ENCODE measurements at regions not wholly inside any gene's neighbourhood (a gene's known extent, or its start where the extent isn't known, plus 50 kb on each side); places are given as distances from the start of the nearest gene placed in this dataset.

- POLR2A ChIA-PET: no interaction called here
- DNase-seq (ENCODE audit: low read depth, low spot score): no peak
- CTCF ChIA-PET: no interaction called here
- no peak for TF ChIP-seq CTCF (IDR thresholded peaks at IDR 0.05; ENCODE audit: insufficient read depth, low read length, missing control alignments)
- no peak overlapping the region for H3K4me3 ChIP-seq (ENCODE audit: low read depth, low read length)
These were observed 99.7 kb upstream of the LRRC3B start for GRCh38 chr3:26522919-26523318.

- ChIA-PET CTCF (no interaction called here), POLR2A (no interaction called here)
- DNase-seq (ENCODE audit: low read depth, low spot score): no peak
- TF ChIP-seq CTCF (IDR thresholded peaks at IDR 0.05; ENCODE audit: insufficient read depth, low read length, missing control alignments): no peak
- no peak overlapping the region for H3K4me3 ChIP-seq (ENCODE audit: low read depth, low read length)
These were observed 97.6 kb upstream of the LRRC3B start for GRCh38 chr3:26525013-26525412.

- TF ChIP-seq CTCF (IDR thresholded peaks at IDR 0.05; ENCODE audit: insufficient read depth, low read length, missing control alignments): no peak
- ChIA-PET CTCF (no interaction called here), POLR2A (no interaction called here)
- H3K4me3 ChIP-seq (ENCODE audit: low read depth, low read length): no peak overlapping the region
- no peak for DNase-seq (ENCODE audit: low read depth, low spot score)
These were observed 87.4 kb upstream of the LRRC3B start for GRCh38 chr3:26535151-26535550.

- H3K4me3 ChIP-seq (ENCODE audit: low read depth, low read length): no peak overlapping the region
- TF ChIP-seq CTCF (IDR thresholded peaks at IDR 0.05; ENCODE audit: insufficient read depth, low read length, missing control alignments): no peak
- DNase-seq (ENCODE audit: low read depth, low spot score): no peak
- POLR2A ChIA-PET: no interaction called here
- CTCF ChIA-PET: no interaction called here
These were observed 85.6 kb upstream of the LRRC3B start for GRCh38 chr3:26536955-26537354.

GRCh38 chr3:26550413-26550812, 72.2 kb upstream of the LRRC3B start:
- no peak for TF ChIP-seq CTCF (IDR thresholded peaks at IDR 0.05; ENCODE audit: insufficient read depth, low read length, missing control alignments)
- ChIA-PET POLR2A (no interaction called here), CTCF (no interaction called here)
- no peak for DNase-seq (ENCODE audit: low read depth, low spot score)
- H3K4me3 ChIP-seq (ENCODE audit: low read depth, low read length): no peak overlapping the region

- no peak for TF ChIP-seq CTCF (IDR thresholded peaks at IDR 0.05; ENCODE audit: insufficient read depth, low read length, missing control alignments)
- CTCF ChIA-PET: no interaction called here
- DNase-seq (ENCODE audit: low read depth, low spot score): no peak
- H3K4me3 ChIP-seq (ENCODE audit: low read depth, low read length): no peak overlapping the region
- POLR2A ChIA-PET: no interaction called here
These were observed 65.9 kb upstream of the LRRC3B start for GRCh38 chr3:26556637-26557036.
